GM21529 (cell line): ENCODE measurements at regions not wholly inside any gene's neighbourhood (a gene's known extent, or its start where the extent isn't known, plus 50 kb on each side); places are given as distances from the start of the nearest gene placed in this dataset.

ENCODE experiments used
- ATAC-seq: cut with Tn5 transposase; IDR thresholded peaks from one replicate; pipeline ENCODE4 v1.9.1; 2021; ENCODE audit not compliant: unreplicated experiment

DNA sequence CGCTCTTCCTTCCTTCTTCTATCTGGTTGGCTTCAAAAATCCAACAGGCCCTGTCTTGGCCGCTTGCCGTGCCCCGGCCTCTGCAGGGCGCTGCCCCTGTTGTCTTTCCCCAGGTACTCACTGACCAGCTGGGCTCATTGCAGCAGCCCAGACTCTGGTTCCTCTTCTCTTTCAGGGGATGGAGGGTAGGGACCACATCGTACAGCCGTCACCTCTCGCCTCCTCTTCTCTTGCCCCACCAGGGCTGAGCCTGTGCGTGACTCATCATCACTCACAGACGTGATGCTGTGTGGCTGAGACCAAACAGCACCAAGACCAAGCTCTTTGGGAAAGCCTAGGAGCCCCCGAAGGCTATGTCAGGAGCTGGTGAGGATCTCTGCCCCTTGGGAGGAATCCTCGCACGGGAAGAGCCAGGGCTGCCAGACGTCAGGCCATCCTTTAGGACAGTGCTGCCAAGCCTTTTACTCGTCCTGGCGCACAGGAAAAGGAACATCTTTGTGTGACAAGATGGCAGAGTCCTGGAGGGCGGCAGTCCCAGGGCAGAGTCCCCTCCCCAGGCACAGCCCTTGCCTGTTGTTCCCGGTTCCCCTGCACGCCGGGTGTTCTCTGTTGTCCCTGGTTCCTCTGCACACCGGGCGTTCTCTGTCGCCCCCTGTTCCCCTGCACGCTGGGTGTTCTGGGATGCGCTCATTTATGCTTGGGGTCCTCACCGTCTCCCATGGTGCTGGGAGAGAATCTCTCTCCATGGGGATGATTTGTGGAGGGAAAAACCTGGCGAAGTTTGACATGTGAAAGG lies 188.5 kb upstream of the SHH start:
- no peak for ATAC-seq

GRCh38 chr7:155999631-156000489 lies 187.6 kb upstream of the SHH start:
- no peak for ATAC-seq

- no peak for ATAC-seq
Observed at GRCh38 chr7:155998766-155999630, 186.7 kb upstream of the SHH start.

GRCh38 chr7:155998328-155998691 lies 186.0 kb upstream of the SHH start:
- no peak for ATAC-seq

GRCh38 chr7:155997431-155998327 lies 185.4 kb upstream of the SHH start:
- ATAC-seq = no peak

- ATAC-seq = no peak
Observed at GRCh38 chr7:155996718-155997280, 184.5 kb upstream of the SHH start.

- ATAC-seq = no peak
Observed at GRCh38 chr7:155995183-155995612, 182.9 kb upstream of the SHH start.

- ATAC-seq = no peak
Observed at GRCh38 chr7:155994279-155994811, 182.1 kb upstream of the SHH start.

DNA sequence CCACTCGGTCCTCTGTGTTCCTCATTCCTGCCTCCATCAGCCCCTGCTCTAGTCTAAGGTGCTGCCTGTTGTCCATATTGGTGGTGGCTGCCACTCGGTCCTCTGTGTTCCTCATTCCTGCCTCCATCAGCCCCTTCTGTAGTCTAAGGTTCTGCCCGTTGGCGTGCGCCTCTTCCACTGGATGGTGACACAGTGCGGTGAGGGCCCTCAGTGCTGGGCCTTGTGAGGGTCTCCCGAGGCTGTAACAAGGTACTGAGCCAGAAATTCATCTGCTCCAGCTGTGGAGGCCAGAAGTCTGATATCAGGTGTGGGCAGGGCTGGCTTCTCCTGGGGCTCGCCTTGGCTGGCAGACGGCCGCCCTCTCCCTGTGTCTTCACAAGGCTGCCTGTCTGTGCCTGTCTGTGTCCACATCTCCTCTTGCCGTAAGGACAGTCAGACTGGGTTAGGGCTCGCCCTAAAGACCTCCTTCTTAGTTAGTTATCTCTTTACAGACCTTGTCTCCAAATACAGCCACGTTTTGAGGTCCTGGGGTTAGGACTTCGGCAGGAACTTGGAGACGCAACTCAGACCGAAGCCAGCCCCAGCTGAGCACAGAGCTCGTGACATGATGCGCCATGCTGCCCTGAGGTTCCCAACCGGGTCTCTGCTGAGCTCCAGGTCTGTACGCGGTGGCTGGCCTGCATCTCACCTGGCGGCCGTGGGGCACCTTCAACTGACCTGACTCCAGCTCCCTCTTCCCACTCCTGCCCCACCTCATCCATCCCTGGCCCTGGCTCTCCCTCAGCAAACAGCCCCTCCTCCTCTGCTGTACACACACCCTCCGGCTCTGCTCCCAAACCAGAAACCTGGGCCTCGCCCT lies 181.4 kb upstream of the SHH start:
- ATAC-seq = no peak

GRCh38 chr7:155992974-155993373 lies 180.7 kb upstream of the SHH start:
- no peak for ATAC-seq

- no peak for ATAC-seq
Observed at GRCh38 chr7:155992538-155992937, 180.3 kb upstream of the SHH start.

GRCh38 chr7:155992107-155992506 lies 179.8 kb upstream of the SHH start:
- no peak for ATAC-seq

GRCh38 chr7:155991470-155991869 lies 179.2 kb upstream of the SHH start:
- no peak for ATAC-seq

DNA sequence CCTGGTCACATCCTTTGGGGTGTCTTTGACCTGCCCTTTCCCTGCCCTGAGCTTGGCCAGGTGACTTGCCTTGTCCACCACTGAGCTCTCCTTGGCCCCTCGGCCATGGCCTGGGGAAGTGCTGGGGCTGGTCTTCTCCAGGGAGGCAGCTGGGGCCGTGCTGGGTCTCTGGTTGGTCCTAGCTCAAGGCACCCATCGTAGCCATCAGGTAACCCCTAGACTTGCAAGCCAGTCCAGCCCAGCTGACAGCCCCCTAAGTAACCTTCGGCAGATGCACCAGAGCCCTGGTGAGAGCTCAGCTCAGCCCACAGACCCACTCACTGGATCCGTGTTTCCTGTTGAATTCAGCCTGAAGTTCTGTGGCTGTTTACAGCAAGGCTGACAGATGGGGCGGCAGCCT lies 176.2 kb upstream of the SHH start:
- no peak for ATAC-seq

DNA sequence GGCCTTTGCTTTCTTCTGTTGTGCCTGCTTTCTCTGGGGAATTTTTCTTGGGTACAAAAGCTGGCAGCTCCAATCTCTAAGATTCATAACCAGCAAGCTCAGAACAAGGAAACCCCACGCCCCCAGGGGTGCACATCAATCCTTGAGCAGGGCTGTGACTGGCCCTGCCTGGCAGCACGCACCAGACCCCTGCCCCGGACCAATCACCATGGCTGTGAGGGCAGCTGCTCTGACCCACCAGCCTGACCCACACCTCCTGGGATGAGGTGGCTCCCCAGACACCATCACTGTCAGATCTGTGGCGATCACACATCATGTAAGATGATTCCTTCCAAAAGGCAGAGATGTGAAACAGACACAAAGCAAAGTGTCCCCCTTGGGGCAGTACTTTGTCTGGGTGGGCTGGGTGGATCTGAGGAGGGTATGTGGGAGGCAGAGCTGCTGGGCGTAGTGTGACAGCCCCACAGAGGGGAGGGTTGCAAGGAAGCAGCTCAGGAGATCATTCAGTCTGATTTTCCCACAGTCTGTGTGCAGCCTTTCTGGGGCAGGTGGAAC lies 175.5 kb upstream of the SHH start:
- ATAC-seq = no peak

- no peak for ATAC-seq
Observed at GRCh38 chr7:155986497-155987160, 174.4 kb upstream of the SHH start.

- no peak for ATAC-seq
Observed at GRCh38 chr7:155985518-155986250, 173.4 kb upstream of the SHH start.
